ENCODE measurements at regions not wholly inside any gene's neighbourhood (a gene's known extent, or its start where the extent isn't known, plus 50 kb on each side); places are given as distances from the start of the nearest gene placed in this dataset.

GRCh38 chr5:115751176-115751575 lies 65.3 kb downstream of the CDO1 start:
- Histone ChIP-seq H3K4me1 (ENCODE audit: control insufficient read depth in 4 of 4, insufficient read depth in 4 of 4, low read length in 3 of 4) (peaks cover 0 to 15% (median 3%) of the 10 kb centered on the region in 4 donors), H3K36me3 (ENCODE audit: control insufficient read depth in 4 of 4, insufficient read depth in 3 of 4, low read depth in 1 of 4, low read length in 3 of 4) (peaks cover 0 to 6% (median 2%) of the 10 kb centered on the region in 4 donors), H3K9ac (ENCODE audit: low read depth in 1 of 2, low read length in 2 of 2) (no peak overlapping the region), H3K27ac (ENCODE audit: low read depth in 1 of 2, low read length in 2 of 2) (no peak overlapping the region), H3K27me3 (ENCODE audit: control insufficient read depth in 4 of 4, insufficient read depth in 4 of 4, low read length in 3 of 4) (no peaks in the 10 kb centered on the region), H3K9me3 (ENCODE audit: control insufficient read depth in 4 of 4, low read length in 3 of 4) (no peaks in the 10 kb centered on the region), H3K4me3 (ENCODE audit: low read depth in 1 of 3, low read length in 3 of 3) (no peak overlapping the region)
- no peak for TF ChIP-seq HNF4G (IDR thresholded peaks at IDR 0.05)
- TF ChIP-seq TAF1 (conservative IDR thresholded peaks at IDR 0.05): no peak
- no peak for TF ChIP-seq MAX (IDR thresholded peaks at IDR 0.05)
- DNase-seq (ENCODE audit: low spot score): no peak
- 73% methylated on average over 2 of the region's 2 CpGs for WGBS

GRCh38 chr5:115749016-115749415 lies 67.4 kb downstream of the CDO1 start:
- H3K9me3 ChIP-seq (ENCODE audit: control insufficient read depth in 4 of 4, low read length in 3 of 4): no peaks in the 10 kb centered on the region
- peaks cover 0 to 24% (median 3%) of the 10 kb centered on the region in 4 donors for H3K4me1 ChIP-seq (ENCODE audit: control insufficient read depth in 4 of 4, insufficient read depth in 4 of 4, low read length in 3 of 4)
- no peak overlapping the region for H3K9ac ChIP-seq (ENCODE audit: low read depth in 1 of 2, low read length in 2 of 2)
- TF ChIP-seq FOXA1 (IDR thresholded peaks at IDR 0.05) (no peak), TAF1 (conservative IDR thresholded peaks at IDR 0.05) (no peak), REST (IDR thresholded peaks at IDR 0.05) (no peak), ZBTB33 (IDR thresholded peaks at IDR 0.05) (no peak), CTCF (IDR thresholded peaks at IDR 0.05; ENCODE audit: low read depth, low read length, missing input control) (no peak), EGR1 (IDR thresholded peaks at IDR 0.05; ENCODE audit: low read depth in 2 of 2) (peak in 1 of 2 donors; percentile 26), MAX (IDR thresholded peaks at IDR 0.05) (no peak), RAD21 (IDR thresholded peaks at IDR 0.05) (no peak), GABPA (IDR thresholded peaks at IDR 0.05 in 1 of 2, conservative IDR thresholded peaks at IDR 0.05 in 1 of 2) (no peak), JUND (IDR thresholded peaks at IDR 0.05) (peak in 1 of 2 donors; percentile 88)
- WGBS: 82% methylated on average over 1 of the region's 1 CpG
- no peak overlapping the region for H3K4me3 ChIP-seq (ENCODE audit: low read depth in 1 of 3, low read length in 3 of 3)
- H3K36me3 ChIP-seq (ENCODE audit: control insufficient read depth in 4 of 4, insufficient read depth in 3 of 4, low read depth in 1 of 4, low read length in 3 of 4): no peaks in the 10 kb centered on the region
- DNase-seq (ENCODE audit: low spot score): no peak
- peak overlapping the region in 1 of 2 donors; percentile 16 for H3K27ac ChIP-seq (ENCODE audit: low read depth in 1 of 2, low read length in 2 of 2)
- H3K27me3 ChIP-seq (ENCODE audit: control insufficient read depth in 4 of 4, insufficient read depth in 4 of 4, low read length in 3 of 4): no peaks in the 10 kb centered on the region
